ENCODE measurements at regions not wholly inside any gene's neighbourhood (a gene's known extent, or its start where the extent isn't known, plus 50 kb on each side); places are given as distances from the start of the nearest gene placed in this dataset.

DNA sequence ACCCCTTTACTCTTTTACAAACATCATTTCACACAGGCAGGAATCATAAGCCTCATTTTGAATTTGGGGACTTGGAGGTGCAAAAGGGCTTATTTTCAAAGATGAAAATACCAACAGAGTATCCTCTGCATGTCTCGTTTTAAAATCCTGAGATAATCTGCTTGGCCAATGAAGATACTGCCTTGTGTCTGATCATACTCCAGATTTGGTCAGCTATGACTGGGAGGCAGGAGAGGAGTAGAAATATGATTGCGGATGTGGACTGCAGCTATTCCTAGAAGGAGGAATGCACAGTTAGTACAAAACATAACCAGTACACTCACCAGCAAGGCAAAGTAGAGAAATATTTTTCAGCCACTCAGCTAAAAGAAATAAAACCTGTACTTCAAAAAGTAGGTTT is 342.3 kb downstream of the RPRM start:
- no peaks in the 10 kb centered on the region for H4K20me1 ChIP-seq (ENCODE audit: insufficient read depth, low read length)
- H3K27ac ChIP-seq (ENCODE audit: low read length) = no peak overlapping the region
- no peaks in the 10 kb centered on the region for H3K4me1 ChIP-seq (ENCODE audit: low read length)
- H3K9me3 ChIP-seq (ENCODE audit: insufficient read depth, low read length) = no peaks in the 10 kb centered on the region
- H3K27me3 ChIP-seq (ENCODE audit: low read depth, low read length) = no peaks in the 10 kb centered on the region
- no peaks in the 10 kb centered on the region for H3K79me2 ChIP-seq (ENCODE audit: low read length)
- no peak overlapping the region for H3K4me3 ChIP-seq (ENCODE audit: low read length)
- H3K4me2 ChIP-seq (ENCODE audit: low read length) = no peak overlapping the region
- TF ChIP-seq, protein P1, sequence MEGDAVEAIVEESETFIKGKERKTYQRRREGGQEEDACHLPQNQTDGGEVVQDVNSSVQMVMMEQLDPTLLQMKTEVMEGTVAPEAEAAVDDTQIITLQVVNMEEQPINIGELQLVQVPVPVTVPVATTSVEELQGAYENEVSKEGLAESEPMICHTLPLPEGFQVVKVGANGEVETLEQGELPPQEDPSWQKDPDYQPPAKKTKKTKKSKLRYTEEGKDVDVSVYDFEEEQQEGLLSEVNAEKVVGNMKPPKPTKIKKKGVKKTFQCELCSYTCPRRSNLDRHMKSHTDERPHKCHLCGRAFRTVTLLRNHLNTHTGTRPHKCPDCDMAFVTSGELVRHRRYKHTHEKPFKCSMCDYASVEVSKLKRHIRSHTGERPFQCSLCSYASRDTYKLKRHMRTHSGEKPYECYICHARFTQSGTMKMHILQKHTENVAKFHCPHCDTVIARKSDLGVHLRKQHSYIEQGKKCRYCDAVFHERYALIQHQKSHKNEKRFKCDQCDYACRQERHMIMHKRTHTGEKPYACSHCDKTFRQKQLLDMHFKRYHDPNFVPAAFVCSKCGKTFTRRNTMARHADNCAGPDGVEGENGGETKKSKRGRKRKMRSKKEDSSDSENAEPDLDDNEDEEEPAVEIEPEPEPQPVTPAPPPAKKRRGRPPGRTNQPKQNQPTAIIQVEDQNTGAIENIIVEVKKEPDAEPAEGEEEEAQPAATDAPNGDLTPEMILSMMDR (IDR thresholded peaks at IDR 0.05; ENCODE audit: low read depth, low read length) = no peak
- no peak for TF ChIP-seq EZH2phosphoT487 (IDR thresholded peaks at IDR 0.05; ENCODE audit: low read depth)
- no peak overlapping the region for H3K9ac ChIP-seq (ENCODE audit: low read length)
- no peaks in the 10 kb centered on the region for H3K36me3 ChIP-seq (replicated peaks; ENCODE audit: low read depth, low read length)
- no peak overlapping the region for H2AFZ ChIP-seq (ENCODE audit: low read depth, low read length)

GRCh38 chr2:153134725-153135124 is 343.8 kb downstream of the RPRM start:
- Histone ChIP-seq H3K9me3 (ENCODE audit: insufficient read depth, low read length) (no peaks in the 10 kb centered on the region), H3K4me2 (ENCODE audit: low read length) (no peak overlapping the region), H3K27me3 (ENCODE audit: low read depth, low read length) (no peaks in the 10 kb centered on the region), H3K36me3 (replicated peaks; ENCODE audit: low read depth, low read length) (no peaks in the 10 kb centered on the region), H3K4me3 (ENCODE audit: low read length) (no peak overlapping the region), H3K79me2 (ENCODE audit: low read length) (no peaks in the 10 kb centered on the region), H3K4me1 (ENCODE audit: low read length) (no peaks in the 10 kb centered on the region), H3K9ac (ENCODE audit: low read length) (no peak overlapping the region), H2AFZ (ENCODE audit: low read depth, low read length) (no peak overlapping the region), H3K27ac (ENCODE audit: low read length) (no peak overlapping the region), H4K20me1 (ENCODE audit: insufficient read depth, low read length) (no peaks in the 10 kb centered on the region)
- TF ChIP-seq, protein P1 (IDR thresholded peaks at IDR 0.05; ENCODE audit: low read depth, low read length) = no peak
- no peak for TF ChIP-seq EZH2phosphoT487 (IDR thresholded peaks at IDR 0.05; ENCODE audit: low read depth)

DNA sequence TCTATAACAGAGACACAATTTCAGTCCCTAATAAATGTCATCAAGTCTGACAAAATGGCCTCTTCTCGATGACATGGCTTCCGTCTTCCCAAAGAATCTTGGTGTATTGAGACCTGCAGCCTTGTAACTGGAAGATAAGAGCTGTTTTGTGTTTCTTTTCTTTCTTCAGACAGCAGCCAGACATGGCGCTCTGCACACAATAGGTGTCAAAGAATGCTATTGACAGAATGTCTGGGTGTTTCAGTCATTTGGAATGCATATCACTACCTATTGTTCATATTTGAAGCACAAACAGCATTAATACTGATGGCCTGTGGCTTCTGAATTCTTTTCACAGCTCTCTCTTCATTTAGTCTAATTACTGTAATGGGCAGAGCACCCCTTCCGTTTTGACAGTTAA is 344.8 kb downstream of the RPRM start:
- no peaks in the 10 kb centered on the region for H3K36me3 ChIP-seq (replicated peaks; ENCODE audit: low read depth, low read length)
- H3K4me3 ChIP-seq (ENCODE audit: low read length) = no peak overlapping the region
- TF ChIP-seq, protein P1 (IDR thresholded peaks at IDR 0.05; ENCODE audit: low read depth, low read length) = no peak
- no peak for TF ChIP-seq EZH2phosphoT487 (IDR thresholded peaks at IDR 0.05; ENCODE audit: low read depth)
- H4K20me1 ChIP-seq (ENCODE audit: insufficient read depth, low read length) = no peaks in the 10 kb centered on the region
- no peak overlapping the region for H3K4me2 ChIP-seq (ENCODE audit: low read length)
- no peaks in the 10 kb centered on the region for H3K9me3 ChIP-seq (ENCODE audit: insufficient read depth, low read length)
- H3K4me1 ChIP-seq (ENCODE audit: low read length) = no peaks in the 10 kb centered on the region
- H3K27me3 ChIP-seq (ENCODE audit: low read depth, low read length) = no peaks in the 10 kb centered on the region
- H3K79me2 ChIP-seq (ENCODE audit: low read length) = no peaks in the 10 kb centered on the region
- H3K27ac ChIP-seq (ENCODE audit: low read length) = no peak overlapping the region
- H2AFZ ChIP-seq (ENCODE audit: low read depth, low read length) = no peak overlapping the region
- H3K9ac ChIP-seq (ENCODE audit: low read length) = no peak overlapping the region

- Histone ChIP-seq H3K27ac (ENCODE audit: low read length) (no peak overlapping the region), H4K20me1 (ENCODE audit: insufficient read depth, low read length) (no peaks in the 10 kb centered on the region), H3K9ac (ENCODE audit: low read length) (no peak overlapping the region), H3K4me2 (ENCODE audit: low read length) (no peak overlapping the region), H3K27me3 (ENCODE audit: low read depth, low read length) (no peaks in the 10 kb centered on the region), H3K79me2 (ENCODE audit: low read length) (no peaks in the 10 kb centered on the region), H3K36me3 (replicated peaks; ENCODE audit: low read depth, low read length) (no peaks in the 10 kb centered on the region), H2AFZ (ENCODE audit: low read depth, low read length) (no peak overlapping the region), H3K4me3 (ENCODE audit: low read length) (no peak overlapping the region), H3K4me1 (ENCODE audit: low read length) (no peaks in the 10 kb centered on the region), H3K9me3 (ENCODE audit: insufficient read depth, low read length) (no peaks in the 10 kb centered on the region)
- TF ChIP-seq, protein P1 (IDR thresholded peaks at IDR 0.05; ENCODE audit: low read depth, low read length) = no peak
- TF ChIP-seq EZH2phosphoT487 (IDR thresholded peaks at IDR 0.05; ENCODE audit: low read depth) = no peak
These were observed 346.1 kb downstream of the RPRM start for GRCh38 chr2:153132418-153132817.
